Endothelial cell of umbilical vein (primary cell): ENCODE measurements at regions not wholly inside any gene's neighbourhood (a gene's known extent, or its start where the extent isn't known, plus 50 kb on each side); places are given as distances from the start of the nearest gene placed in this dataset. TPM values are rescaled to one million over a fixed set of nuclear protein-coding genes. Genes with fewer than 3 reads are reported as not detected.

Experiments used
- BruUV-seq: library from RNA; stranded (reverse); fragments of 400-500 nt; replicated peaks from 2 replicates; lab custom pipeline; 2021; lab: Mats Ljungman, UMichigan
- CTCF ChIA-PET: fragments of 300-600, 350-600 bp; sonication (Branson Sonifier 250); formaldehyde crosslinking; loops from one replicate; lab custom pipeline; 2021; ENCODE audit warnings: antibody characterized with exemption, inconsistent platforms; lab: Charles Lee
- POLR2A ChIA-PET: fragments of 300-600, 350-600 bp; sonication (Branson Sonifier 250); formaldehyde crosslinking; loops from one replicate; lab custom pipeline; 2021; ENCODE audit warnings: antibody characterized with exemption, inconsistent platforms; lab: Charles Lee
- DNase-seq: peaks from one replicate; pipeline ENCODE4 v3.0.0-alpha.2; 2011; ENCODE audit warnings: low read depth, low spot score
- FAIRE-seq: peaks from 2 replicates; lab custom pipeline; 2011; peaks lifted over from hg19 to GRCh38; lab: Jason Lieb, UNC
- H2AFZ ChIP-seq: 2 replicates; pipeline ENCODE4 v1.6.0; 2012; ENCODE audit warnings: low read depth, low read length, control low read depth, inconsistent platforms
- H3K27ac ChIP-seq: 2 replicates; pipeline ENCODE4 v1.5.1; 2011; ENCODE audit warnings: low read depth, mild to moderate bottlenecking, control low read depth, low read length, moderate library complexity; ENCODE audit not compliant: insufficient read depth
- H3K27me3 ChIP-seq, 2 experiments: 2 replicates each; pipeline versions ENCODE4 v1.6.0 to v1.6.1; 2011; ENCODE audit warnings: low read length in 2 of 2, mixed read lengths in 1 of 2; ENCODE audit not compliant: control insufficient read depth in 2 of 2, insufficient read depth in 2 of 2
- H3K36me3 ChIP-seq, 2 experiments: 2 replicates in 1 of 2; 3 replicates in 1 of 2; pipeline ENCODE4 v1.5.1; 2011; ENCODE audit warnings: low read length in 2 of 2, mild to moderate bottlenecking in 1 of 2, moderate library complexity in 1 of 2; ENCODE audit not compliant: control insufficient read depth in 2 of 2, insufficient read depth in 2 of 2; ENCODE audit errors: extremely low read depth in 1 of 2
- H3K4me1 ChIP-seq: 3 replicates; pipeline ENCODE4 v1.5.1; 2011; ENCODE audit warnings: mild to moderate bottlenecking, low read length; ENCODE audit not compliant: control insufficient read depth, insufficient read depth; ENCODE audit errors: extremely low read depth
- H3K4me2 ChIP-seq: 2 replicates; pipeline ENCODE4 v1.6.1; 2011; ENCODE audit warnings: low read length, control low read depth, mixed read lengths; ENCODE audit not compliant: insufficient read depth
- H3K4me3 ChIP-seq, 3 experiments: fragments of 200-600 bp in 1 of 3; sonication (generic), shearing (Covaris generic) in 1 of 3; replicated peaks in 1 of 3; 2 replicates each; pipeline ENCODE4 v1.5.1; 2011 to 2016; ENCODE audit warnings: control low read depth in 3 of 3, low read length in 3 of 3, mild to moderate bottlenecking in 2 of 3, inconsistent platforms in 1 of 3, low read depth in 1 of 3, moderate library complexity in 1 of 3; ENCODE audit not compliant: insufficient read depth in 1 of 3
- H3K79me2 ChIP-seq: 2 replicates; pipeline ENCODE4 v1.6.0; 2012; ENCODE audit warnings: low read length, inconsistent platforms; ENCODE audit not compliant: control insufficient read depth, insufficient read depth
- H3K9ac ChIP-seq: replicated peaks from 2 replicates; pipeline ENCODE3; 2011; ENCODE audit warnings: low read length, control low read depth; ENCODE audit not compliant: insufficient read depth; ENCODE audit errors: extremely low read depth
- H3K9me1 ChIP-seq: replicated peaks from 3 replicates; pipeline ENCODE4 v1.6.0; 2011; ENCODE audit warnings: mild to moderate bottlenecking, low read length; ENCODE audit not compliant: control insufficient read depth, insufficient read depth; ENCODE audit errors: extremely low read depth
- H3K9me3 ChIP-seq: replicated peaks from 2 replicates; pipeline ENCODE4 v1.5.1; 2012; ENCODE audit warnings: low read length, inconsistent platforms; ENCODE audit not compliant: control insufficient read depth, insufficient read depth
- H4K20me1 ChIP-seq: replicated peaks from 2 replicates; pipeline ENCODE3; 2011; ENCODE audit warnings: mild to moderate bottlenecking, low read length; ENCODE audit not compliant: control insufficient read depth, insufficient read depth; ENCODE audit errors: extremely low read depth
- MAX ChIP-seq: IDR thresholded peaks from 2 replicates; pipeline ENCODE4 v1.6.1; 2011; ENCODE audit not compliant: insufficient read depth, insufficient read length
- POLR2A ChIP-seq: IDR thresholded peaks from 2 replicates; pipeline ENCODE4 v1.6.1; 2012; ENCODE audit warnings: low read depth, mild to moderate bottlenecking, control low read depth, low read length
- POLR2AphosphoS5 ChIP-seq: IDR thresholded peaks from 2 replicates; pipeline ENCODE4 v1.6.1; 2012; ENCODE audit warnings: low read depth, mild to moderate bottlenecking, control low read depth, low read length, moderate library complexity; ENCODE audit not compliant: insufficient read depth
- dilution Hi-C: fragments of 300-500 bp; cut with MboI; formaldehyde crosslinking; loops from one replicate; pipeline ENCODE4 v1.15.0; 2019; ENCODE audit warnings: low sequenced_read_pairs; ENCODE audit not compliant: extremely low pct_ligation_motif_present
- intact Hi-C: fragments of 100-400 bp; cut with micrococcal nuclease; formaldehyde crosslinking; loops from one replicate; pipeline ENCODE4 v1.10.0; 2022
- microRNA-seq: library from miRNA; unstranded; fragments of <30 nt; microRNA quantifications from one replicate; pipeline ENCODE4 v1.2.0, GENCODE V29; 2021; ENCODE audit warnings: borderline number of aligned reads, borderline replicate concordance
- small RNA-seq: library from RNA; depleted of rRNA; stranded (forward); fragments of <200 nt; gene quantifications from one replicate; pipeline ENCODE3, GENCODE V24; 2012; ENCODE audit warnings: low replicate concordance, low read depth; ENCODE audit not compliant: insufficient read depth, insufficient read length

- TF ChIP-seq POLR2AphosphoS5 (no peak), MAX (no peak), POLR2A (no peak)
- H3K4me2 ChIP-seq: no peak overlapping the region
- no peak overlapping the region for H3K4me3 ChIP-seq
- no peaks in the 10 kb centered on the region for H3K9me1 ChIP-seq
- H3K36me3 ChIP-seq: no peaks in the 10 kb centered on the region
- no peak overlapping the region for H3K9ac ChIP-seq
- no peak for FAIRE-seq
- no peak for DNase-seq
- H3K27ac ChIP-seq: no peak overlapping the region
- intact Hi-C loops: no loop called here
- no peaks in the 10 kb centered on the region for H3K79me2 ChIP-seq
- no peaks in the 10 kb centered on the region for H3K4me1 ChIP-seq
- CTCF ChIA-PET: no interaction called here
- H4K20me1 ChIP-seq: no peaks in the 10 kb centered on the region
- POLR2A ChIA-PET: no interaction called here
- no peaks in the 10 kb centered on the region for H3K9me3 ChIP-seq
- peaks cover 0 to 4% of the 10 kb centered on the region in 2 experiments for H3K27me3 ChIP-seq
- dilution Hi-C loops: no loop called here
- H2AFZ ChIP-seq: no peak overlapping the region
- BruUV-seq: no TSS peak
Measured at GRCh38 chr12:47286676-47287075, 206.9 kb upstream of the AMIGO2 start.

Small RNA genes in the stretch of these regions (microRNA-seq; reads per million reads assigned to microRNA genes)
- not detected for gene MIR4494

Small RNA genes in the stretch of these regions (small RNA-seq; reads per million reads assigned to genes)
- gene AC004486.1 (not detected), gene MIR4494 (not detected), gene RF00264 (not detected)
